ENCODE measurements at regions not wholly inside any gene's neighbourhood (a gene's known extent, or its start where the extent isn't known, plus 50 kb on each side); places are given as distances from the start of the nearest gene placed in this dataset.

DNA sequence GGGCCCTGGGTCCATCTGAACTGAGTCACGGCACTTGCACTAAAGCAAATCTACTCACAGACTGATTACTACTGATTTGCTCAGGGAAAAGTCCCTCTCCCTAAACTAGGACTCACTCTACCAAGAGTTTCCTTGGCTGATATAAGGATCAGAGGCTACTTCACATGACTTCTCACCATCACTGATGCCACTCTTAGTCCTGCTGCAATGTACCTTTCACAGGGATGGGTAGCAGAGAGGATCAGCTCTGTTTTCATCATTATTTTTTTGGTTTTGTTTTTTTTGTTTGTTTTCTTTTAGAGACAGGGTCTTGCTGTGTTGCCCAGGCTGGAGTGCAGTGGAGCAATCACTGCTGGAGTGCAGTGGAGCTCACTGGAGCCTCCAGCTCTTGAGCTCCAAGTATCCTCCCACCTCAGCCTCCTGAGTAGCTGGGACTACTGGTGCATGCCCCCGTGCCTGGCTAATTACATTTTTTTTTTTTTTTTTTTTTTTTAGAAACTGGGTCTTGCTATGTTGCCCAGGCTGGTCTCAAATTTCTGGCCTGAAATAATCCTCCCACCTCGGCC lies 200.6 kb downstream of the JCAD start:
- H3K9me3 ChIP-seq (ENCODE audit: control insufficient read depth in 2 of 2, low read length in 2 of 2): no peaks in the 10 kb centered on the region
- H3K4me3 ChIP-seq (ENCODE audit: low read length in 2 of 2): no peak overlapping the region
- H3K4me1 ChIP-seq (ENCODE audit: control insufficient read depth in 2 of 2, insufficient read depth in 2 of 2, low read length in 2 of 2): no peaks in the 10 kb centered on the region
- no peak overlapping the region for H3K9ac ChIP-seq (ENCODE audit: low read depth in 1 of 2, low read length in 2 of 2)
- no peaks in the 10 kb centered on the region for H3K27me3 ChIP-seq (ENCODE audit: control insufficient read depth in 2 of 2, insufficient read depth in 2 of 2, low read length in 2 of 2)
- no peak overlapping the region for H3K27ac ChIP-seq (ENCODE audit: low read depth in 2 of 2, low read length in 2 of 2)
- H3K36me3 ChIP-seq (ENCODE audit: control insufficient read depth in 2 of 2, insufficient read depth in 2 of 2, low read length in 2 of 2): no peaks in the 10 kb centered on the region

DNA sequence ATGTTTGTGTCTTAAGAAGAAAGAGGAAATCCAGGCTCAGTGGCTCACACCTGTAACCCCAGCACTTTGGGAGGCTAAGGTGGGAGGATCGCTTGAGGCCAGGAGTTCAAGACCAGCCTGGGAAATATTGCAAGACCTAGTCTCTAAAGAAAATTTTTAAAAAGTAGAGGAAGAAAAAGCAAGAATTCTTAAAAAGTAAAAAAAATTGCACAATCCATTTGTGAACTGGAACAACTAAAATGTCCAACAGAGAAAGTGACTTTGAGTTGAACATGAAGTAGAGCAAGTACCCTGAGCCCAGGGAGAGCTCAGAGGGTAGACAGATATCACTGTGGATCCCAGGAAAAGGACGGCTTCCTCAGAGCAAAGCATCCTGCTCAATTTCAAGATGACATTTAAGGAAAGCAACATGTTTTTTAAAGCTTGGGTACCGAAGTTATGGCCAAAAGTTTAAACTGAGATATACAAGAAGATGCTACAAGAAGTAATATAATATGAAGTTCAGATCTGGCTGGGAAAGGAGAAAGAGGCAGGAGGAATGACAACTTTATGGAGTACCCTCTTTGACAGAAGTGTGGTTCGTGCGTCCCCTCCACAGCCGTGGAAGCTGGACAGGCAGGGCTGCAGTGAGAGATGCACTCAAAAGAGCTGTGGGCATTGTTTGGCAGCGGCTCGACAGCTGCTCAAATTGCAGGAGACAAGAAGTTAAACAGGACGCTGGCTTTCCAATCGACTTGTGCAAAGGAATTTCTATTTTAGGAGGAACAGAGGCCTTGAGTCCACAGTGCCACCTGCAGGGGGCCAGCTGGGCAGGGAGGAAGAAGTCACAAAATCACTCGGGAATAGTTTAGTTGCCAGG lies 201.3 kb downstream of the JCAD start:
- H3K4me3 ChIP-seq (ENCODE audit: low read length in 2 of 2): no peak overlapping the region
- no peaks in the 10 kb centered on the region for H3K9me3 ChIP-seq (ENCODE audit: control insufficient read depth in 2 of 2, low read length in 2 of 2)
- H3K4me1 ChIP-seq (ENCODE audit: control insufficient read depth in 2 of 2, insufficient read depth in 2 of 2, low read length in 2 of 2): no peaks in the 10 kb centered on the region
- H3K27ac ChIP-seq (ENCODE audit: low read depth in 2 of 2, low read length in 2 of 2): no peak overlapping the region
- H3K36me3 ChIP-seq (ENCODE audit: control insufficient read depth in 2 of 2, insufficient read depth in 2 of 2, low read length in 2 of 2): no peaks in the 10 kb centered on the region
- no peaks in the 10 kb centered on the region for H3K27me3 ChIP-seq (ENCODE audit: control insufficient read depth in 2 of 2, insufficient read depth in 2 of 2, low read length in 2 of 2)
- no peak overlapping the region for H3K9ac ChIP-seq (ENCODE audit: low read depth in 1 of 2, low read length in 2 of 2)

DNA sequence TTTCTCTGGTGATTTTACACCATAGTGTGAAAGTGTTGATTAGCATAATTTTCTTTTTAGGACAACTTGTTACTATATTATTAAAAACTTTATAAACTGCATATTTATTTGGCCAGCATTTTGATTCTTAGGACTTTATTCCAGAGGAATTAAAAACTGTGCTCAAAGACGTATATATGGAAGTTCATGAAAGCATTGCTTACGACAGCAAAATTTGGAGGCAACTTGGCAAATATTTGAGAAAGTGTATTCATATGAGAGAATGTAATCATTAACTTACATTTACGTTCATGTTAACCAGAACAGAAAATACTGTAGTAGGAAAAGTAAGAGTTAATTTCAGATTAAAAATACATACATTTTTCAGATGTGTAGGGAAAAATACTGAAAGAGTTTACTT lies 203.1 kb downstream of the JCAD start:
- Histone ChIP-seq H3K4me3 (ENCODE audit: low read length in 2 of 2) (no peak overlapping the region), H3K27ac (ENCODE audit: low read depth in 2 of 2, low read length in 2 of 2) (no peak overlapping the region), H3K9me3 (ENCODE audit: control insufficient read depth in 2 of 2, low read length in 2 of 2) (no peaks in the 10 kb centered on the region), H3K27me3 (ENCODE audit: control insufficient read depth in 2 of 2, insufficient read depth in 2 of 2, low read length in 2 of 2) (no peaks in the 10 kb centered on the region), H3K9ac (ENCODE audit: low read depth in 1 of 2, low read length in 2 of 2) (no peak overlapping the region), H3K4me1 (ENCODE audit: control insufficient read depth in 2 of 2, insufficient read depth in 2 of 2, low read length in 2 of 2) (no peaks in the 10 kb centered on the region), H3K36me3 (ENCODE audit: control insufficient read depth in 2 of 2, insufficient read depth in 2 of 2, low read length in 2 of 2) (no peaks in the 10 kb centered on the region)

DNA sequence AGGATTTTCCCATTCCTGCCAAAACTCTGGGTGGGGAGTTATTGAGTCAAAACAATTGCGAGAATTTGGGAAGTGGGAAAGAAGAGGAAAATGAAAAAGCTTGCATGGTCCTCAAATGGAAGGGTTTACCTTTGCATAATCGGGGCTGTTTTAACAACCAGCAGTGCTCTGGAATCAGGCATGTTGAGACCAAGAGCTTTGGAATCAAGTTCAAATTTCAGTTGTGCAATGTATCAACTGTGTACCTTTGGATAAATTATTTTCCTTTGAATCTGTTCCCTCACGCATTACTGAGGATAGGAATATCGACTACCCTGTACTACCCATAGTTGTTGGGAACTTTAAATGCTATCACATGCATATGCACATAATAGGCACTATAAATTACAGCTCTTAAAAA lies 205.5 kb downstream of the JCAD start:
- no peaks in the 10 kb centered on the region for H3K27me3 ChIP-seq (ENCODE audit: control insufficient read depth in 2 of 2, insufficient read depth in 2 of 2, low read length in 2 of 2)
- no peak overlapping the region for H3K9ac ChIP-seq (ENCODE audit: low read depth in 1 of 2, low read length in 2 of 2)
- H3K4me3 ChIP-seq (ENCODE audit: low read length in 2 of 2): no peak overlapping the region
- no peak overlapping the region for H3K27ac ChIP-seq (ENCODE audit: low read depth in 2 of 2, low read length in 2 of 2)
- H3K36me3 ChIP-seq (ENCODE audit: control insufficient read depth in 2 of 2, insufficient read depth in 2 of 2, low read length in 2 of 2): no peaks in the 10 kb centered on the region
- no peaks in the 10 kb centered on the region for H3K9me3 ChIP-seq (ENCODE audit: control insufficient read depth in 2 of 2, low read length in 2 of 2)
- peaks cover 0 to 3% of the 10 kb centered on the region in 2 donors for H3K4me1 ChIP-seq (ENCODE audit: control insufficient read depth in 2 of 2, insufficient read depth in 2 of 2, low read length in 2 of 2)

DNA sequence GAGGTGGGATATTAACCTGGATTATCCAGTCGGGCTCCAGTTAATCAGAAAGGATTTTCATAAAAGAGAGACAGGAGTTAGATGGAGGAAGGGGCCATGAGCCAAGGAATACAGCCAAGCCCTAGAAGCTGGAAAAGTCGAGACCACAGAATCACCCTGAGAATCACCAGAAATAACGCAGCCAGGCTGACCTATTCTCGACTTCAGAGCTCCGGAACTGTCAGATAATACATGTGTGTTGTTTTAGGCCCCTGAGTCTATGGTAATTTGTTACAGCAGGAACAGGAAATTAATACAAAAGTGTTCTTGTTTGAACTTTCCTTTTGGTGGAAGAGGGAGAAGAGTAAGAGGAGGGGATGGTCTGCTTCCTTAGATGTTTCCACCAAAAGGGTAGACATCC lies 208.1 kb downstream of the JCAD start:
- Histone ChIP-seq H3K36me3 (ENCODE audit: control insufficient read depth in 2 of 2, insufficient read depth in 2 of 2, low read length in 2 of 2) (no peaks in the 10 kb centered on the region), H3K27me3 (ENCODE audit: control insufficient read depth in 2 of 2, insufficient read depth in 2 of 2, low read length in 2 of 2) (no peaks in the 10 kb centered on the region), H3K27ac (ENCODE audit: low read depth in 2 of 2, low read length in 2 of 2) (no peak overlapping the region), H3K4me1 (ENCODE audit: control insufficient read depth in 2 of 2, insufficient read depth in 2 of 2, low read length in 2 of 2) (peaks cover 0 to 3% of the 10 kb centered on the region in 2 donors), H3K9me3 (ENCODE audit: control insufficient read depth in 2 of 2, low read length in 2 of 2) (no peaks in the 10 kb centered on the region), H3K9ac (ENCODE audit: low read depth in 1 of 2, low read length in 2 of 2) (no peak overlapping the region), H3K4me3 (ENCODE audit: low read length in 2 of 2) (no peak overlapping the region)

DNA sequence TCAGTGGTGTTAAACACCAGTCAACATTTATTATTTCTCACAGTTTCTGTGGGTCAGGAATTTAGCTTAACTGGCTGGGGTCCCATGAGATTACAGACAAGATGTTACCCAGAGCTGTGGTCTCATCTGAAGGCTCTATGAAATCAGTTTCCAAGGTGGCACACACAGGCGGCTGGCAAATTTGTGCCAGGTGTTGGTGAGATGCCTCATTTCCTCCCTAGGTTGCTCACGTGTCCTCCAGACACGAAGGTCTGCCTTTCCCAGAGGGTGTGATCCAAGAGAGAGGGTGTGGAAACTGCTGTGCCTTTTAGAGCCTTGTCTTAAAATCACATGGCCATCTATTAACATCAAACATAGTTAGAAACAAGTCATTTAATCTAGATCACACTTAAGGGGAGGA lies 209.0 kb downstream of the JCAD start:
- H3K9me3 ChIP-seq (ENCODE audit: control insufficient read depth in 2 of 2, low read length in 2 of 2): no peaks in the 10 kb centered on the region
- peaks cover 0 to 3% of the 10 kb centered on the region in 2 donors for H3K4me1 ChIP-seq (ENCODE audit: control insufficient read depth in 2 of 2, insufficient read depth in 2 of 2, low read length in 2 of 2)
- H3K27me3 ChIP-seq (ENCODE audit: control insufficient read depth in 2 of 2, insufficient read depth in 2 of 2, low read length in 2 of 2): no peaks in the 10 kb centered on the region
- no peaks in the 10 kb centered on the region for H3K36me3 ChIP-seq (ENCODE audit: control insufficient read depth in 2 of 2, insufficient read depth in 2 of 2, low read length in 2 of 2)
- H3K4me3 ChIP-seq (ENCODE audit: low read length in 2 of 2): no peak overlapping the region
- H3K27ac ChIP-seq (ENCODE audit: low read depth in 2 of 2, low read length in 2 of 2): peak overlapping the region; percentile 19 to 64
- no peak overlapping the region for H3K9ac ChIP-seq (ENCODE audit: low read depth in 1 of 2, low read length in 2 of 2)

DNA sequence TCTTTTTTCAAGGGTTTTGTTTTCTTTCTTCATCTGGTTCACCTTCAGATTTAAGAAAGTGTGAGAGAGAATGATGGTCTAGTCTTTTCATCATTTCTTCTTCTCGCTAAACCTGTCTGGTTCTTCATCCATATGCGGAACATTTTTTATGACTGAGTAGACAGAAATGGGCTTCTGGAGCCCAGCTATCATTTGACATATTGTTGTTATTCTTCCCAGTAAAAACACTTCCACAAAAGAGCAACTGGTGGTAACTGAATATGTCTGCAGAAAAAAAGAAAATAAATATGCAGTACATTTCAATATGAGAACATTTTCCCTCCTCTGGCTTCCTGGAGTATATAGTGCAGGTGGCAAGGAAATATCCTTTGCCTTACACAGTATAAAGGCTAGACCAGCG lies 209.5 kb downstream of the JCAD start:
- Histone ChIP-seq H3K27ac (ENCODE audit: low read depth in 2 of 2, low read length in 2 of 2) (peak overlapping the region; percentile 58 to 64), H3K27me3 (ENCODE audit: control insufficient read depth in 2 of 2, insufficient read depth in 2 of 2, low read length in 2 of 2) (no peaks in the 10 kb centered on the region), H3K9ac (ENCODE audit: low read depth in 1 of 2, low read length in 2 of 2) (no peak overlapping the region), H3K36me3 (ENCODE audit: control insufficient read depth in 2 of 2, insufficient read depth in 2 of 2, low read length in 2 of 2) (no peaks in the 10 kb centered on the region), H3K9me3 (ENCODE audit: control insufficient read depth in 2 of 2, low read length in 2 of 2) (no peaks in the 10 kb centered on the region), H3K4me1 (ENCODE audit: control insufficient read depth in 2 of 2, insufficient read depth in 2 of 2, low read length in 2 of 2) (peaks cover 0 to 3% of the 10 kb centered on the region in 2 donors), H3K4me3 (ENCODE audit: low read length in 2 of 2) (peak overlapping the region in 1 of 2 donors; percentile 28)

DNA sequence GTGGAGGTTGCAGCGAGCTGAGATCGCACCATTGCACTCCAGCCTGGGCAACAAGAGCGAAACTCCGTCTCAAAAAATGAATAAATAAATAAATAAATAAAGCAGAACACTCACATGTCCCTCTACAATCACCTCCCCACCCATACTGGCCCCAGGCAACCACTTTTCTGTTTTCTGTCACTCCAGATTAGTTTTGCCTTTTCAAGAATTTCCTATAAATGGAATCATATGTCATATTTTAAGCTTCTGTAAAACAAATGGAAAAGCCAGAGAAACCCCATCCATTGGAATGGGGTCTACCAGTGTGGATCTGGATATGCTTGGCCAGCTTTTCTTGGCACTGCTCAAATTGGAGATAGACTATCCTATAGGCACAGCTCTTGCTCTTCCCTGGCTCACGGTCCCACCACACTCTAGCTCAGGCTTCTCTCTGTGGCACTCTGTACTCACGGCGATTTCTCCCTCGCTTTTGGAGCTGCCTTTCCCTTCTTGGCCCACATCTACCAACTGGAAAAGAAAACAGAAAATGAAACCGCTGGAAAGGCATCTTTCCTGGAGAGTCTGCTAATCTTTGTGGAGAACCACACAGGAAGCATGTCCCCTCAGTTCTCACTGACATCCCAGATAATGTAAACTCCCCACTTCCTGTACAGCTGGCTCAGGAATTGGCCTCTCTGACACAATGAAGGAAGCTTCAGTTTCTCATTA lies 210.1 kb downstream of the JCAD start:
- peak overlapping the region; percentile 58 to 64 for H3K27ac ChIP-seq (ENCODE audit: low read depth in 2 of 2, low read length in 2 of 2)
- H3K4me3 ChIP-seq (ENCODE audit: low read length in 2 of 2): peak overlapping the region in 1 of 2 donors; percentile 28
- no peaks in the 10 kb centered on the region for H3K27me3 ChIP-seq (ENCODE audit: control insufficient read depth in 2 of 2, insufficient read depth in 2 of 2, low read length in 2 of 2)
- H3K9me3 ChIP-seq (ENCODE audit: control insufficient read depth in 2 of 2, low read length in 2 of 2): no peaks in the 10 kb centered on the region
- peak overlapping the region in 1 of 2 donors; percentile 27 for H3K9ac ChIP-seq (ENCODE audit: low read depth in 1 of 2, low read length in 2 of 2)
- H3K36me3 ChIP-seq (ENCODE audit: control insufficient read depth in 2 of 2, insufficient read depth in 2 of 2, low read length in 2 of 2): no peaks in the 10 kb centered on the region
- H3K4me1 ChIP-seq (ENCODE audit: control insufficient read depth in 2 of 2, insufficient read depth in 2 of 2, low read length in 2 of 2): peaks cover 0 to 3% of the 10 kb centered on the region in 2 donors

DNA sequence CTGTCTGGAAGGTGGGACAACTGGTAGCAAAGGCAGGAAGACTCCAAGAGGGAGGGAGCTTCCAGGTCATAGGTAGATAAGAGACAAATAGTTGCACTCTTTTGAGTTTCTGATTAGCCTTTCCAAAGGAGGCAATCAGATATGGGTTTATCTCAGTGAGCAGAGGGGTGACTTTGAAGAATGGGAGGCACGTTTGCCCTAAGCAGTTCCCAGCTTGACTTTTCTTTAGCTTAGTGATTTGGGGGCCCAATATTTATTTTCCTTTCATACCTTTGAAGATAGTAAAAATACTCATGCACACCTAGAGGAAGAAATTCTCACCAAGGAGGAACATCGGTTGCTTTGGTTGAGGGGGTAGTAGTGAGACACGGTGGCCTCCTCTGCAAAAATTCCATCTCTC lies 212.1 kb upstream of the SVIL start:
- Histone ChIP-seq H3K27me3 (ENCODE audit: control insufficient read depth in 2 of 2, insufficient read depth in 2 of 2, low read length in 2 of 2) (no peaks in the 10 kb centered on the region), H3K27ac (ENCODE audit: low read depth in 2 of 2, low read length in 2 of 2) (no peak overlapping the region), H3K4me1 (ENCODE audit: control insufficient read depth in 2 of 2, insufficient read depth in 2 of 2, low read length in 2 of 2) (peaks cover 0 to 9% of the 10 kb centered on the region in 2 donors), H3K4me3 (ENCODE audit: low read length in 2 of 2) (no peak overlapping the region), H3K36me3 (ENCODE audit: control insufficient read depth in 2 of 2, insufficient read depth in 2 of 2, low read length in 2 of 2) (no peaks in the 10 kb centered on the region), H3K9ac (ENCODE audit: low read depth in 1 of 2, low read length in 2 of 2) (no peak overlapping the region), H3K9me3 (ENCODE audit: control insufficient read depth in 2 of 2, low read length in 2 of 2) (no peaks in the 10 kb centered on the region)

DNA sequence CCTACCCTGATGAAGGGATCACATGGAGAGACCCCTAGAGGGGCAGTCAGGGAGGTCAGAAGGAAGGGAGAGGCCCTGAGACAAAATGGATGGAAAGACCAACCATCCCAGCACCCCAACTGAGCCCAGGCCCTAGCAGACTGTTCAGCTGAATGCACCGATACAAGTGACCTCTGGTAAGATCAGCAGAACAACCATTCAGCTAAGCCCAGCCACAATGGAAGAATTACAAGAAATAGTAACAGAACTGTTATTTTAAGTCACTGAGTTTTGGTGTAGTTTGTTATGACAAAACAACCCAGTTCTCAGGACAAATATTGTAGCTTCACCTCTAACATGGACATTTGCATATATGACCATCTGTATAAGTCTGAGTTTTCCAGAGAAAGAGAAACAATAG lies 210.4 kb upstream of the SVIL start:
- Histone ChIP-seq H3K36me3 (ENCODE audit: control insufficient read depth in 2 of 2, insufficient read depth in 2 of 2, low read length in 2 of 2) (no peaks in the 10 kb centered on the region), H3K27me3 (ENCODE audit: control insufficient read depth in 2 of 2, insufficient read depth in 2 of 2, low read length in 2 of 2) (no peaks in the 10 kb centered on the region), H3K27ac (ENCODE audit: low read depth in 2 of 2, low read length in 2 of 2) (no peak overlapping the region), H3K4me1 (ENCODE audit: control insufficient read depth in 2 of 2, insufficient read depth in 2 of 2, low read length in 2 of 2) (peaks cover 0 to 8% of the 10 kb centered on the region in 2 donors), H3K9ac (ENCODE audit: low read depth in 1 of 2, low read length in 2 of 2) (no peak overlapping the region), H3K9me3 (ENCODE audit: control insufficient read depth in 2 of 2, low read length in 2 of 2) (no peaks in the 10 kb centered on the region), H3K4me3 (ENCODE audit: low read length in 2 of 2) (no peak overlapping the region)
